Testis (tissue), 2 donors: ENCODE measurements at regions not wholly inside any gene's neighbourhood (a gene's known extent, or its start where the extent isn't known, plus 50 kb on each side); places are given as distances from the start of the nearest gene placed in this dataset.

Experiments
- DNase-seq: peaks from one replicate; pipeline ENCODE4 v3.0.0-alpha.2; 2019
- H3K27ac ChIP-seq, 2 donors: fragments of 200-600 bp; sonication (generic); one replicate each; pipeline ENCODE4 v1.5.1; 2019
- H3K27me3 ChIP-seq: fragments of 200-600 bp; sonication (generic); one replicate; pipeline ENCODE4 v1.5.1; 2019
- H3K36me3 ChIP-seq: fragments of 200-600 bp; sonication (generic); one replicate; pipeline ENCODE4 v1.5.1; 2017; ENCODE audit warnings: low read depth; ENCODE audit errors: missing control alignments
- H3K4me1 ChIP-seq: fragments of 200-600 bp; sonication (generic); one replicate; pipeline ENCODE4 v1.5.1; 2019
- H3K4me3 ChIP-seq, 2 donors: fragments of 200-600 bp; sonication (generic); one replicate each; pipeline ENCODE4 v1.5.1; 2017 to 2019
- H3K9me3 ChIP-seq: fragments of 200-600 bp; sonication (generic); one replicate; pipeline ENCODE4 v1.5.1; 2017
- POLR2A ChIP-seq: fragments of 450-650 bp; IDR thresholded peaks from one replicate; pipeline ENCODE4 v1.6.1; 2017; ENCODE audit warnings: antibody characterized with exemption, mild to moderate bottlenecking, moderate library complexity
- WGBS, 2 donors: methylation state at CpG; one replicate each; pipeline ENCODE4 v1.1.5; 2018; 5-methylcytosine and 5-hydroxymethylcytosine counted together
- intact Hi-C: fragments of 100-400 bp; cut with DNase I; formaldehyde crosslinking; loops from one replicate; pipeline ENCODE4 v1.15.1; 2023; ENCODE audit warnings: low total_unique reads
- TF ChIP-seq, protein P1 (sequence below), 3 experiments: fragments of 450-650 bp in 2 of 3; fragments of 200-600 bp in 1 of 3; sonication (generic) in 1 of 3; IDR thresholded peaks; one replicate each; pipeline ENCODE4 v1.5.1; 2016 to 2019; ENCODE audit warnings: antibody characterized with exemption in 3 of 3, mild to moderate bottlenecking in 2 of 3, moderate library complexity in 1 of 3

DNA sequence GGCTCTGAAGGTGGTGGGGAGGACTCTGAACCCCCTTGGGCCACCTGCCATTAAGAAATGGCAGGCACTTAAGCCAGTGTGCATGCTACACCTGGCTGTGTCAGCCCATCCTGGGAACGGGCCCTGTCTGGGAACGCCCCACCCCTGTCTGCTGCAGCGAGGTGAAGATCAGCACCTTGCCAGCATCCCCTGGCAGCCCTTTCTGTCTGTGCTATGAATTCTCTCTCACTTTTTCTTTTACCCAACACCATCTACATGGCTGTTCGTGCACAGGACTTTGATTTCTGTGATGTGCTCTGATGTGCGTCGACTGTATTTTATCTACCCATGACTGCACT is 452.9 kb upstream of the B3GAT1 start:
- Histone ChIP-seq H3K4me1 (no peaks in the 10 kb centered on the region), H3K27ac (no peak overlapping the region), H3K4me3 (no peak overlapping the region), H3K36me3 (no peaks in the 10 kb centered on the region), H3K27me3 (no peaks in the 10 kb centered on the region), H3K9me3 (no peaks in the 10 kb centered on the region)
- 90 to 93% methylated on average over 6 of the region's 6 CpGs for WGBS, 2 donors
- TF ChIP-seq, protein P1, sequence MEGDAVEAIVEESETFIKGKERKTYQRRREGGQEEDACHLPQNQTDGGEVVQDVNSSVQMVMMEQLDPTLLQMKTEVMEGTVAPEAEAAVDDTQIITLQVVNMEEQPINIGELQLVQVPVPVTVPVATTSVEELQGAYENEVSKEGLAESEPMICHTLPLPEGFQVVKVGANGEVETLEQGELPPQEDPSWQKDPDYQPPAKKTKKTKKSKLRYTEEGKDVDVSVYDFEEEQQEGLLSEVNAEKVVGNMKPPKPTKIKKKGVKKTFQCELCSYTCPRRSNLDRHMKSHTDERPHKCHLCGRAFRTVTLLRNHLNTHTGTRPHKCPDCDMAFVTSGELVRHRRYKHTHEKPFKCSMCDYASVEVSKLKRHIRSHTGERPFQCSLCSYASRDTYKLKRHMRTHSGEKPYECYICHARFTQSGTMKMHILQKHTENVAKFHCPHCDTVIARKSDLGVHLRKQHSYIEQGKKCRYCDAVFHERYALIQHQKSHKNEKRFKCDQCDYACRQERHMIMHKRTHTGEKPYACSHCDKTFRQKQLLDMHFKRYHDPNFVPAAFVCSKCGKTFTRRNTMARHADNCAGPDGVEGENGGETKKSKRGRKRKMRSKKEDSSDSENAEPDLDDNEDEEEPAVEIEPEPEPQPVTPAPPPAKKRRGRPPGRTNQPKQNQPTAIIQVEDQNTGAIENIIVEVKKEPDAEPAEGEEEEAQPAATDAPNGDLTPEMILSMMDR (IDR thresholded peaks at IDR 0.05) = no peak
- no peak for TF ChIP-seq POLR2A
- DNase-seq = no peak
- intact Hi-C loops = no loop called here

DNA sequence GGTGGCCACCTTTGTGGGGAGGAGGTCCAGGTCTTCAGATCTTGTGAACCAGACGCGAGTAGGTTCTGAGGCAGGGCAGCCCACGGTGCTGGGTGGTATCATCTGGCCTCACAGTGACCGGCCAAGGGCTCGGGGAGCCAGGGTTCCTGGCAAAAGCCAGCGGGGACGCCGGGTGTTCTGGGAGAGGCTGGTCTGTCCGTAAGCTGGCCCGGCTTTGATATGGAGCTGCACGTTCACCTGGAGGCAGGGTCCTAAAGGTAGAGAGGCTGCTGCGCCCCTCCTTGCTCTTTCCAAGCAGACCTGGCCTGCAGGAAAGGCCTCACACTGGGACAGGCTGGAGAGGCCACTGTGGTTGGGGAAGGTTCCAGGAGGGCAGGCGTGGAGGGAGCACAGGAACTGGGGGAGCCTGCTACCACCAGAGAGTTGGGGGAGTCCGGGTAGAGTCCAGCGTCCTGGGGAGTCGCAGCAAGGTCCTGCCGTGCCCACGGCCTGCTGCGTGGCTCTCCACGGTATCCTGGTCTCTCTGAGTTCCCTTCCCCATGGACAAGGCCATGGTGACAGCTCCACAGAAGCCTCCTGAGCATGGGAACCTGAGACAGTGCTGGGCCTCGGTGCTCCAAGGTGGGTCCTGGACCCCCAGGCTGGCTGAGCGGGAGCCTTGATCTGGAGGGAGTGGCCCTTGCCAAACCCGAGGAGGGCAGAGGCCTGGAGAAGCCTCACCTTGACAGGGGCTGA is 452.4 kb upstream of the B3GAT1 start:
- Histone ChIP-seq H3K27ac (no peak overlapping the region), H3K4me1 (no peaks in the 10 kb centered on the region), H3K9me3 (no peaks in the 10 kb centered on the region), H3K36me3 (no peaks in the 10 kb centered on the region), H3K27me3 (no peaks in the 10 kb centered on the region), H3K4me3 (no peak overlapping the region)
- intact Hi-C loops = no loop called here
- 86 to 92% methylated on average over 8 to 22 of the region's 23 CpGs for WGBS, 2 donors
- DNase-seq = no peak
- TF ChIP-seq, protein P1 (IDR thresholded peaks at IDR 0.05) = no peak
- TF ChIP-seq POLR2A = no peak

DNA sequence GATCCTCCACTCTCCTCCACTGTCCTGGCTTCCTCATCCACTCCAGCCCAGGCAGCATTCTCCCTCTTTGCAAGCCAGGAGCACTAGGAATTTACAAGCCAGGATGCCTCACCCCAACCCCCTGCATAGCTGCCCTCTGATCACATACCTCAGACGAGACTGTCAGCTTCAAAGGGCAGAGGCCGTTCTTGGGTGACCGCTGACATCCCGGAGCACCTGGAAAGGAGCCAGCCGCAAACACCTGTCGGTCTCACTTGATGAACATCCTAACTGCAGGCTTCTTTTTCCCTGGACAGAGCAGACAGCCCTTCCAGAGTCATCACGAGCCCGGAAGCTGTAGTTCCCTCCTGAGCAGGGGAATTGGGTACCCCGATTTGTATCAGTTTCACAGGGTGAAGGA is 451.3 kb upstream of the B3GAT1 start:
- WGBS, 2 donors = 60 to 69% methylated on average over 6 to 9 of the region's 9 CpGs
- no peaks in the 10 kb centered on the region for H3K27me3 ChIP-seq
- intact Hi-C loops = no loop called here
- H3K27ac ChIP-seq = no peak overlapping the region
- H3K9me3 ChIP-seq = no peaks in the 10 kb centered on the region
- H3K4me1 ChIP-seq = no peaks in the 10 kb centered on the region
- DNase-seq = no peak
- no peaks in the 10 kb centered on the region for H3K36me3 ChIP-seq
- H3K4me3 ChIP-seq = no peak overlapping the region
- TF ChIP-seq, protein P1 (IDR thresholded peaks at IDR 0.05) = no peak
- no peak for TF ChIP-seq POLR2A

DNA sequence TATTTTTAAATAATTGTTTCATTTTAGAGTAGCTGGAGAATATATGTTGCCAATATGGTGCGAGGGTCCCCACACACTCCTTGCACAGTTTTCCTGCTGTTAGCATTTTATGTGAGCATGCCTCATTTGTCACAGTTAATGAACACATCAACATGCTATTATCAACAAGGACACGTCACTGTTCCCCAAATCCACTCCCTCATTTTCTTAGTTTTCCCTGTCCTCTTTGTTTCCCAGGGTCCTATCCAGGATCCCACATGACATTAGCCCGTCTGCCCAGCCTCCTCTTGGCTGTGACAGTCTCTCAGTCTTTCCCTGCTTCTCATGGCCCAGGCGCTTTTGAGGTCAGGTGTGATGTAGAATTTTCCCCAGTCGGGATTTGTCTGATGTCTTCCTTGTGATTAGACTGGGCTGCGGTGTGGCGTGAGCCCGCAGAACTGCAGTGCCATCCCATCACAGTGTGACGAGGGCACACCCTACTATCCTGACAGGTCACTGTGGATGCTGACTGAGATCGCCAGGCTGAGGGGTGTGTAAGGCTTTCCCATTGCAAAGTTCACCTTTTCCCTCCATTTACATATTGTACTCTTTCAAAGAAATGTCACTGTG is 450.6 kb upstream of the B3GAT1 start:
- no peak for TF ChIP-seq POLR2A
- TF ChIP-seq, protein P1 (IDR thresholded peaks at IDR 0.05) = no peak
- intact Hi-C loops = no loop called here
- H3K27ac ChIP-seq = no peak overlapping the region
- H3K9me3 ChIP-seq = no peaks in the 10 kb centered on the region
- WGBS, 2 donors = 54 to 73% methylated on average over 7 to 10 of the region's 10 CpGs
- no peaks in the 10 kb centered on the region for H3K36me3 ChIP-seq
- no peaks in the 10 kb centered on the region for H3K27me3 ChIP-seq
- no peak overlapping the region for H3K4me3 ChIP-seq
- no peak for DNase-seq
- H3K4me1 ChIP-seq = no peaks in the 10 kb centered on the region

DNA sequence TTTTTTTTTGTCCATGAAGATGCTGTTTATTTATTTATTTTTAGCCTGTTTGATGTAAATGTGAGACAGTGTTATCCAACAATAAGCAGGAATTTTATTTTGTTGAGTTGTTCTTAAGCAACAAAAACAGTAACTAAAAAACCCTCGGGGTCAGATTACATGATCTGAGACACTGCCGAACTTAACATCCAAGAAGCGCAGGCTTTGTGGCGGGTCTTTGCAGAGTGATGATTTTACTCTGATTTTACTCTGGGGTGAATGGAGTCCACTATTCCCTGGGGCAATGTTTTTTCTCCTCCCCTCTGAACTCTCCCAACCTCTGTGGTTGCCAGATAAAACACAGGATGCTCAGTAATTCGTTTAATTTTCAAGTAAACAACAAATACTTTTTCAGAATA is 450.1 kb upstream of the B3GAT1 start:
- Histone ChIP-seq H3K9me3 (no peaks in the 10 kb centered on the region), H3K4me3 (no peak overlapping the region), H3K36me3 (no peaks in the 10 kb centered on the region), H3K27ac (no peak overlapping the region), H3K27me3 (no peaks in the 10 kb centered on the region), H3K4me1 (no peaks in the 10 kb centered on the region)
- DNase-seq = no peak
- 37 to 38% methylated on average over 5 of the region's 5 CpGs for WGBS, 2 donors
- intact Hi-C loops = no loop called here
- no peak for TF ChIP-seq POLR2A
- TF ChIP-seq, protein P1 (IDR thresholded peaks at IDR 0.05) = no peak
